ENCODE measurements at regions not wholly inside any gene's neighbourhood (a gene's known extent, or its start where the extent isn't known, plus 50 kb on each side); places are given as distances from the start of the nearest gene placed in this dataset.

GRCh38 chr5:114166081-114166480 lies 195.8 kb upstream of the KCNN2 start:
- Histone ChIP-seq H2BK15ac (ENCODE audit: low read depth, low read length) (no peak overlapping the region), H3K9me3 (ENCODE audit: control insufficient read depth, insufficient read depth, low read length) (peaks cover 4% of the 10 kb centered on the region; the same call in 1 of the 2 replicates), H3K9me1 (ENCODE audit: insufficient read depth, low read length) (no peaks in the 10 kb centered on the region), H3K14ac (replicated peaks; ENCODE audit: low read depth, low read length) (no peak overlapping the region), H3K56ac (ENCODE audit: extremely low read depth, insufficient read depth, low read length) (no peak overlapping the region), H2BK20ac (ENCODE audit: low read depth, low read length) (no peak overlapping the region), H2AFZ (replicated peaks; ENCODE audit: low read length, poor library complexity) (no peak overlapping the region), H3K9ac (ENCODE audit: low read depth, low read length) (no peak overlapping the region), H2AK9ac (replicated peaks; ENCODE audit: low read depth, low read length, poor library complexity) (no peak overlapping the region), H3K4me2 (ENCODE audit: low read depth, low read length) (no peak overlapping the region), H3K4me1 (ENCODE audit: control insufficient read depth, insufficient read depth, low read length) (no peaks in the 10 kb centered on the region), H2BK5ac (ENCODE audit: low read depth, low read length, poor library complexity, severe bottlenecking) (no peak overlapping the region), H3K36me3 (ENCODE audit: control insufficient read depth, insufficient read depth, low read length) (no peaks in the 10 kb centered on the region), H3K27me3 (ENCODE audit: control insufficient read depth, insufficient read depth, low read length) (no peaks in the 10 kb centered on the region), H3K18ac (ENCODE audit: low read depth, low read length) (no peak overlapping the region), H3K27ac (ENCODE audit: insufficient read depth, low read length) (no peak overlapping the region), H3K4ac (ENCODE audit: low read depth, low read length) (no peak overlapping the region), H3K23ac (ENCODE audit: low read depth, low read length) (no peak overlapping the region), H3K79me1 (ENCODE audit: low read depth in 1 of 2, low read length in 2 of 2) (no peaks in the 10 kb centered on the region), H2AK5ac (ENCODE audit: low read depth, low read length) (no peak overlapping the region), H4K20me1 (ENCODE audit: insufficient read depth, low read length) (no peaks in the 10 kb centered on the region), H3K4me3 (ENCODE audit: insufficient read depth, low read depth, low read length) (no peak overlapping the region), H4K91ac (ENCODE audit: insufficient read depth, low read depth, low read length) (no peak overlapping the region), H4K5ac (ENCODE audit: low read depth, low read length) (no peak overlapping the region), H2BK120ac (ENCODE audit: low read depth, low read length) (no peak overlapping the region), H4K8ac (ENCODE audit: low read depth in 2 of 2, low read length in 2 of 2) (no peak overlapping the region)
- ATAC-seq (ENCODE audit: low read depth) (peak; percentile 35; the same call in 1 of the 2 replicates), DNase-seq (peak; percentile 4)
- WGBS, 2 experiments (ENCODE audit: extremely low coverage in 2 of 2, insufficient read length in 1 of 2), result no CpG with 5 or more reads among the region's 5 CpGs
- CTCF ChIA-PET, result interaction anchor here (0.6 kb wide), 1 partner anchor 68 kb away, joined by 3 read pairs; no protein-coding TSS in a partner anchor
- POLR2A ChIA-PET (ENCODE audit: unreplicated experiment), result no interaction called here
- intact Hi-C loops (cut with micrococcal nuclease) (no loop called here), in situ Hi-C loops (cut with MboI; ENCODE audit: low sequenced_read_pairs) (no loop called here), dilution Hi-C loops (cut with HindIII; ENCODE audit: low sequenced_read_pairs, unreplicated experiment) (no loop called here)
- no peak for TF ChIP-seq CEBPB (IDR thresholded peaks at IDR 0.05; ENCODE audit: low read depth, low read length)
- BruUV-seq (replicated peaks), result no TSS peak
